ENCODE measurements at regions not wholly inside any gene's neighbourhood (a gene's known extent, or its start where the extent isn't known, plus 50 kb on each side); places are given as distances from the start of the nearest gene placed in this dataset.

DNA sequence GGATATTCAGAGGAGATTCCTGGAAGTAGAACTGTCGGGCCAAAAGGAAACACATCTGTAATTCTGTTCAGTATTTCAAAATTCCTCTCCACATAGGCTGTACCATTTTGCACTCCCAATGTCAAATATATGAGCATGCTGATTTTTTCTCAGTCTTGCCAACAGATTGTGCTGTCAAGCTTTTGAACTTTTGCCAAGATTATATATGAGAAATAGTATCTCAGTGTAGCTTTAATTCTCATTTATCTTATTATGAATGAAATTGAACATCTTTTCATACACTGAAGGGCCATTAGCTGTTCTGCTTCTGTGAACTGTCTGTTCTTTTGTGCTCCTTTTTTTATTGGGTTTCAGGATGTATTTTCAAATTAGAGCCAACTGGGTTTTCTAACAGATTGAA is 907.1 kb downstream of the MAT2B start:
- no CpG with 5 or more reads among the region's 1 CpG for WGBS (ENCODE audit: insufficient coverage)
- Mint-ChIP-seq H3K27me3 (no peaks in the 10 kb centered on the region), H3K4me3 (no peak overlapping the region), H3K4me1 (no peaks in the 10 kb centered on the region), H3K27ac (no peak overlapping the region), H3K9me3 (ENCODE audit: insufficient read depth) (no peaks in the 10 kb centered on the region)
- Histone ChIP-seq H3K36me3 (replicated peaks in 1 of 2; ENCODE audit: control extremely low read depth in 1 of 2, control insufficient read depth in 1 of 2, extremely low read depth in 1 of 2, insufficient read depth in 2 of 2, low read length in 1 of 2) (no peaks in the 10 kb centered on the region), H3K27me3 (replicated peaks in 1 of 4; ENCODE audit: control extremely low read depth in 1 of 4, control insufficient read depth in 3 of 4, insufficient read depth in 4 of 4, low read length in 3 of 4) (no peaks in the 10 kb centered on the region), H3K9me3 (ENCODE audit: control extremely low read depth in 1 of 3, control insufficient read depth in 2 of 3, insufficient read depth in 1 of 3, low read length in 2 of 3) (no peaks in the 10 kb centered on the region), H3K79me2 (ENCODE audit: control insufficient read depth, insufficient read depth, low read length) (no peaks in the 10 kb centered on the region), H3K9ac (ENCODE audit: low read length) (no peak overlapping the region), H2AFZ (ENCODE audit: insufficient read depth, low read depth, low read length, poor library complexity, severe bottlenecking) (no peak overlapping the region), H4K20me1 (ENCODE audit: control insufficient read depth, insufficient read depth, low read length, poor library complexity, severe bottlenecking) (no peaks in the 10 kb centered on the region), H3K4me1 (ENCODE audit: control insufficient read depth in 2 of 2, insufficient read depth in 2 of 2, low read length in 2 of 2) (no peaks in the 10 kb centered on the region), H3K27ac (ENCODE audit: low read length in 2 of 2) (no peak overlapping the region), H3K4me2 (replicated peaks; ENCODE audit: low read depth, low read length, poor library complexity, severe bottlenecking) (no peak overlapping the region), H3K4me3 (ENCODE audit: control extremely low read depth in 1 of 5, extremely low read depth in 1 of 5, insufficient read depth in 1 of 5, low read depth in 2 of 5, low read length in 4 of 5) (no peak overlapping the region)
- DNase-seq (no peak), ATAC-seq (ENCODE audit: low read depth) (no peak)
- intact Hi-C loops (cut with micrococcal nuclease), result no loop called here
- ChIA-PET CTCF (no interaction called here), POLR2A (no interaction called here)
- TF ChIP-seq EZH2 (IDR thresholded peaks at IDR 0.05; ENCODE audit: borderline replicate concordance, insufficient read depth, low read depth, low read length, poor library complexity, severe bottlenecking), result no peak
- TF ChIP-seq, protein P1, sequence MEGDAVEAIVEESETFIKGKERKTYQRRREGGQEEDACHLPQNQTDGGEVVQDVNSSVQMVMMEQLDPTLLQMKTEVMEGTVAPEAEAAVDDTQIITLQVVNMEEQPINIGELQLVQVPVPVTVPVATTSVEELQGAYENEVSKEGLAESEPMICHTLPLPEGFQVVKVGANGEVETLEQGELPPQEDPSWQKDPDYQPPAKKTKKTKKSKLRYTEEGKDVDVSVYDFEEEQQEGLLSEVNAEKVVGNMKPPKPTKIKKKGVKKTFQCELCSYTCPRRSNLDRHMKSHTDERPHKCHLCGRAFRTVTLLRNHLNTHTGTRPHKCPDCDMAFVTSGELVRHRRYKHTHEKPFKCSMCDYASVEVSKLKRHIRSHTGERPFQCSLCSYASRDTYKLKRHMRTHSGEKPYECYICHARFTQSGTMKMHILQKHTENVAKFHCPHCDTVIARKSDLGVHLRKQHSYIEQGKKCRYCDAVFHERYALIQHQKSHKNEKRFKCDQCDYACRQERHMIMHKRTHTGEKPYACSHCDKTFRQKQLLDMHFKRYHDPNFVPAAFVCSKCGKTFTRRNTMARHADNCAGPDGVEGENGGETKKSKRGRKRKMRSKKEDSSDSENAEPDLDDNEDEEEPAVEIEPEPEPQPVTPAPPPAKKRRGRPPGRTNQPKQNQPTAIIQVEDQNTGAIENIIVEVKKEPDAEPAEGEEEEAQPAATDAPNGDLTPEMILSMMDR (IDR thresholded peaks at IDR 0.05), result no peak

DNA sequence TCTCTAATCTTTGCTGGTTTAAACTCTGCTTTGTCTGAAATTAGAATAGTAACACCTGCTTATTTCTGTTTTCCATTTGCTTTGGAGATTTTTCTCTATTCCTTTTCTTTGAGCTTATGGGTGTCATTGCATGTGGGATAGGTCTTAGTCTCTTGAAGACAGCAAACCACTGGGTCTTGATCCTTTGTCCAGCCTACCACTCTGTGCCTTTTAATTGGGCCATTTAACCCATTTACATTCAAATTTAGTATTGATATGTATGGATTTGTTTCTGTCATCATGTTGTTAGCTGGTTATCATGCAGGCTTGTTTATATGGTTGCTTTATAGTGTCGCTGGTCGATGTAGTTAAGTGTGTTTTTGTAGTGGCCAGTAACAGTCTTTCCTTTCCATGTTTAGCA is 914.7 kb downstream of the MAT2B start:
- H3K4me2 ChIP-seq (replicated peaks; ENCODE audit: low read depth, low read length, poor library complexity, severe bottlenecking), result no peak overlapping the region
- no peaks in the 10 kb centered on the region for H4K20me1 ChIP-seq (ENCODE audit: control insufficient read depth, insufficient read depth, low read length, poor library complexity, severe bottlenecking)
- CTCF ChIA-PET, result no interaction called here
- WGBS (ENCODE audit: insufficient coverage), result no CpG with 5 or more reads among the region's 2 CpGs
- H3K4me1 Mint-ChIP-seq, result no peaks in the 10 kb centered on the region
- H3K9ac ChIP-seq (ENCODE audit: low read length), result no peak overlapping the region
- no peaks in the 10 kb centered on the region for H3K36me3 ChIP-seq (replicated peaks in 1 of 2; ENCODE audit: control extremely low read depth in 1 of 2, control insufficient read depth in 1 of 2, extremely low read depth in 1 of 2, insufficient read depth in 2 of 2, low read length in 1 of 2)
- intact Hi-C loops (cut with micrococcal nuclease), result no loop called here
- peaks cover 2 to 15% (median 9%) of the 10 kb centered on the region in 3 donors for H3K9me3 ChIP-seq (ENCODE audit: control extremely low read depth in 1 of 3, control insufficient read depth in 2 of 3, insufficient read depth in 1 of 3, low read length in 2 of 3)
- H2AFZ ChIP-seq (ENCODE audit: insufficient read depth, low read depth, low read length, poor library complexity, severe bottlenecking), result no peak overlapping the region
- no peak overlapping the region for H3K4me3 ChIP-seq (ENCODE audit: control extremely low read depth in 1 of 5, extremely low read depth in 1 of 5, insufficient read depth in 1 of 5, low read depth in 2 of 5, low read length in 4 of 5)
- no peaks in the 10 kb centered on the region for H3K79me2 ChIP-seq (ENCODE audit: control insufficient read depth, insufficient read depth, low read length)
- H3K27ac Mint-ChIP-seq, result no peak overlapping the region
- ATAC-seq (ENCODE audit: low read depth), result no peak
- H3K27me3 Mint-ChIP-seq, result no peaks in the 10 kb centered on the region
- no peak for DNase-seq
- peaks cover 12% of the 10 kb centered on the region for H3K9me3 Mint-ChIP-seq (ENCODE audit: insufficient read depth)
- TF ChIP-seq, protein P1 (IDR thresholded peaks at IDR 0.05), result no peak
- no peak for TF ChIP-seq EZH2 (IDR thresholded peaks at IDR 0.05; ENCODE audit: borderline replicate concordance, insufficient read depth, low read depth, low read length, poor library complexity, severe bottlenecking)
- no peak overlapping the region for H3K27ac ChIP-seq (ENCODE audit: low read length in 2 of 2)
- POLR2A ChIA-PET, result no interaction called here
- no peak overlapping the region for H3K4me3 Mint-ChIP-seq
- no peaks in the 10 kb centered on the region for H3K27me3 ChIP-seq (replicated peaks in 1 of 4; ENCODE audit: control extremely low read depth in 1 of 4, control insufficient read depth in 3 of 4, insufficient read depth in 4 of 4, low read length in 3 of 4)
- H3K4me1 ChIP-seq (ENCODE audit: control insufficient read depth in 2 of 2, insufficient read depth in 2 of 2, low read length in 2 of 2), result no peaks in the 10 kb centered on the region
